ENCODE measurements at regions not wholly inside any gene's neighbourhood (a gene's known extent, or its start where the extent isn't known, plus 50 kb on each side); places are given as distances from the start of the nearest gene placed in this dataset.

- Histone ChIP-seq H3K36me3 (ENCODE audit: control insufficient read depth in 2 of 2, insufficient read depth in 2 of 2, low read length in 1 of 2) (no peaks in the 10 kb centered on the region), H3K9me3 (replicated peaks; ENCODE audit: control insufficient read depth, insufficient read depth, low read length) (no peaks in the 10 kb centered on the region), H3K27me3 (replicated peaks in 1 of 2; ENCODE audit: control insufficient read depth in 2 of 2, insufficient read depth in 2 of 2, low read length in 1 of 2) (no peaks in the 10 kb centered on the region), H2AFZ (ENCODE audit: control insufficient read depth, low read depth, low read length) (no peak overlapping the region), H3K27ac (ENCODE audit: control insufficient read depth, insufficient read depth) (no peak overlapping the region), H3K79me2 (ENCODE audit: control insufficient read depth, insufficient read depth, low read length) (no peaks in the 10 kb centered on the region), H3K9ac (ENCODE audit: control insufficient read depth, insufficient read depth, low read length) (no peak overlapping the region), H3K4me3 (no peak overlapping the region), H3K4me1 (ENCODE audit: control insufficient read depth, insufficient read depth, low read length) (no peaks in the 10 kb centered on the region), H3K4me2 (ENCODE audit: control insufficient read depth, insufficient read depth) (no peak overlapping the region), H4K20me1 (ENCODE audit: control insufficient read depth, insufficient read depth) (no peaks in the 10 kb centered on the region)
- no TSS peak for BruUV-seq (replicated peaks)
- TF ChIP-seq ELK1 (IDR thresholded peaks at IDR 0.05; ENCODE audit: low read depth, low read length): no peak
- TF ChIP-seq MTA3 (IDR thresholded peaks at IDR 0.05; ENCODE audit: borderline replicate concordance, low read length): no peak
- no peak for TF ChIP-seq EED (IDR thresholded peaks at IDR 0.05; ENCODE audit: low read depth)
- TF ChIP-seq TBL1XR1 (IDR thresholded peaks at IDR 0.05; ENCODE audit: low read depth, low read length): no peak
- no peak for TF ChIP-seq ZBED1 (IDR thresholded peaks at IDR 0.05; ENCODE audit: borderline replicate concordance)
- TF ChIP-seq PBX3 (IDR thresholded peaks at IDR 0.05; ENCODE audit: insufficient replicate concordance, low read depth, low read length): no peak
- TF ChIP-seq NR2C2 (IDR thresholded peaks at IDR 0.05; ENCODE audit: borderline replicate concordance, control insufficient read depth, insufficient read length, low read depth): no peak
- no peak for TF ChIP-seq POU2F2 (IDR thresholded peaks at IDR 0.05; ENCODE audit: borderline replicate concordance, low read depth, low read length)
- no peak for TF ChIP-seq ATF2 (IDR thresholded peaks at IDR 0.05; ENCODE audit: low read length)
- ChIA-PET POLR2A (no interaction called here), CTCF (interaction anchor here (1.2 kb wide), 1 partner anchor 47 kb away, joined by 4 read pairs; no protein-coding TSS in a partner anchor), RAD21 (ENCODE audit: unreplicated experiment) (no interaction called here), SMC1A (ENCODE audit: uncharacterized antibody, unreplicated experiment) (interaction anchor here (1.1 kb wide), 1 partner anchor 52 kb away, joined by 4 read pairs; no protein-coding TSS in a partner anchor)
- FAIRE-seq (no peak), ATAC-seq (peak; percentile 38; the same call in 1 of the 3 replicates), DNase-seq (ENCODE audit: low read depth, low spot score) (no peak)
- intact Hi-C loops (cut with micrococcal nuclease; ENCODE audit: unreplicated experiment): no loop called here
- in situ Hi-C loops (cut with MboI): no loop called here
- 72% methylated on average over 2 of the region's 2 CpGs for WGBS (ENCODE audit: insufficient coverage, insufficient replicate concordance, low lambda C conversion rate, missing lambda C conversion rate)
Measured at GRCh38 chr6:93123585-93123984, 295.8 kb downstream of the EPHA7 start.

Data from GM12878 (cell line).